Omental fat pad (tissue), 3 donors: ENCODE measurements at regions not wholly inside any gene's neighbourhood (a gene's known extent, or its start where the extent isn't known, plus 50 kb on each side); places are given as distances from the start of the nearest gene placed in this dataset.

ENCODE experiments used
- ATAC-seq: fragments of 150-250 bp; one replicate; pipeline ENCODE4 v1.9.1; 2016; ENCODE audit warnings: mild to moderate bottlenecking, moderate library complexity; ENCODE audit not compliant: low FRiP score
- DNase-seq: peaks from one replicate; pipeline ENCODE4 v3.0.0-alpha.2; 2019; ENCODE audit warnings: low spot score
- TF ChIP-seq, protein P1 (sequence below), 3 donors: fragments of 450-650 bp; IDR thresholded peaks; one replicate each; pipeline ENCODE4 v1.5.1; 2016 to 2017; ENCODE audit warnings: antibody characterized with exemption in 3 of 3, mild to moderate bottlenecking in 3 of 3, moderate library complexity in 2 of 3

- DNase-seq: no peak
- no peak for ATAC-seq
- TF ChIP-seq, protein P1, sequence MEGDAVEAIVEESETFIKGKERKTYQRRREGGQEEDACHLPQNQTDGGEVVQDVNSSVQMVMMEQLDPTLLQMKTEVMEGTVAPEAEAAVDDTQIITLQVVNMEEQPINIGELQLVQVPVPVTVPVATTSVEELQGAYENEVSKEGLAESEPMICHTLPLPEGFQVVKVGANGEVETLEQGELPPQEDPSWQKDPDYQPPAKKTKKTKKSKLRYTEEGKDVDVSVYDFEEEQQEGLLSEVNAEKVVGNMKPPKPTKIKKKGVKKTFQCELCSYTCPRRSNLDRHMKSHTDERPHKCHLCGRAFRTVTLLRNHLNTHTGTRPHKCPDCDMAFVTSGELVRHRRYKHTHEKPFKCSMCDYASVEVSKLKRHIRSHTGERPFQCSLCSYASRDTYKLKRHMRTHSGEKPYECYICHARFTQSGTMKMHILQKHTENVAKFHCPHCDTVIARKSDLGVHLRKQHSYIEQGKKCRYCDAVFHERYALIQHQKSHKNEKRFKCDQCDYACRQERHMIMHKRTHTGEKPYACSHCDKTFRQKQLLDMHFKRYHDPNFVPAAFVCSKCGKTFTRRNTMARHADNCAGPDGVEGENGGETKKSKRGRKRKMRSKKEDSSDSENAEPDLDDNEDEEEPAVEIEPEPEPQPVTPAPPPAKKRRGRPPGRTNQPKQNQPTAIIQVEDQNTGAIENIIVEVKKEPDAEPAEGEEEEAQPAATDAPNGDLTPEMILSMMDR (IDR thresholded peaks at IDR 0.05): no peak
Observed at GRCh38 chr12:27190761-27191160, 53.3 kb upstream of the STK38L start.

- no peak for ATAC-seq
- TF ChIP-seq, protein P1 (IDR thresholded peaks at IDR 0.05): no peak
- DNase-seq: no peak
Observed at GRCh38 chr12:27191531-27191930, 52.6 kb upstream of the STK38L start.

DNA sequence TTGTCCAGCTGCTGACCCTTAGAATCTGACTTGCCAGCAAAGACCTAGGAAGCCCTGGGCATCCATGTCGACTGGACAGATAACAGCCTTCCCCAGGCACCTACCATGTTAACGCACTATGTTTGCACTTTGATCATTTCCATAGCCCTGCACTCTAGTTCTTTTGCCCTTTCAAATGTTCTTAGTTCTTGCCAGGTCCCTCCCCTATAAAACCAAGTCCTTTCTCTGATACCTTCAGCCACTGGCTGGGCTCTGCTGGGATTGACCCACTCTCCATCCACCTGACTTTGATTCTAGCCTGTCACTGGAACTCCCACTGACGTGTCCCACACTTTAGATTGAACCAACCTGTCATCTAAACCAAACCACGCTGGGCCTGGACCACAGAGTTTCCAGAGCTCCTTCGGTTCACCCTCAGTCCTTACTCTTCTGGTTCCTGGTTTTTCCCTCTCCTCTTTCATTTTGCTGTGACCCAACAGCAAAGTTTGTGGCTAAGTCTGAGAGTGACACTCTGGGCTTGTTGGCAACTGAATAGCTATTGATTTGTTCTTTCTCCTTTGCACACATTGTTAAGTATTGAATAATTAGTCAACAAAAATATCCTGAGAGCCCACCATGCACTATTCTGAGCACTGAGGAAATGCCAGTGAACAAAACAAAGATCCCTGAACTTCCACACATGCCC, 51.8 kb upstream of the STK38L start:
- DNase-seq: no peak
- TF ChIP-seq, protein P1 (IDR thresholded peaks at IDR 0.05): no peak
- no peak for ATAC-seq

DNA sequence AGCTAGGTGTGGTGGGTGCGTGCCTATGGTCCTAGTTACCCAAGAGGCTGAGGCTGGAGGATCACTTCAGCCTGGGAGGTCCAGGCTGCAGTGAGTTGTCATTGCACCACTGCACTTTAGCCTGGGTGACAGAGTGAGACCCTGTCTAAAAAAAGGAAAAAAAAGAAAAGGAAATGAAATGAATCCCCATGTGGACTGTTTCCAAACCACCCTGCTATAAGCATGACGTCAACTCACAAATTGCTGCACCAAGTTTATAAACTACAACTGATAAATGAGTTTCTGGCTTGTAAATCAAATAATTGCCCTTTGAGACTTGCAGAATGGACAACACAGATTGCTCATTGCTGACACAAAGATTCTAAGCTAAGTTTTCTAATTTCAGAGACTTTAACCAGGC, 51.0 kb upstream of the STK38L start:
- ATAC-seq: no peak

DNA sequence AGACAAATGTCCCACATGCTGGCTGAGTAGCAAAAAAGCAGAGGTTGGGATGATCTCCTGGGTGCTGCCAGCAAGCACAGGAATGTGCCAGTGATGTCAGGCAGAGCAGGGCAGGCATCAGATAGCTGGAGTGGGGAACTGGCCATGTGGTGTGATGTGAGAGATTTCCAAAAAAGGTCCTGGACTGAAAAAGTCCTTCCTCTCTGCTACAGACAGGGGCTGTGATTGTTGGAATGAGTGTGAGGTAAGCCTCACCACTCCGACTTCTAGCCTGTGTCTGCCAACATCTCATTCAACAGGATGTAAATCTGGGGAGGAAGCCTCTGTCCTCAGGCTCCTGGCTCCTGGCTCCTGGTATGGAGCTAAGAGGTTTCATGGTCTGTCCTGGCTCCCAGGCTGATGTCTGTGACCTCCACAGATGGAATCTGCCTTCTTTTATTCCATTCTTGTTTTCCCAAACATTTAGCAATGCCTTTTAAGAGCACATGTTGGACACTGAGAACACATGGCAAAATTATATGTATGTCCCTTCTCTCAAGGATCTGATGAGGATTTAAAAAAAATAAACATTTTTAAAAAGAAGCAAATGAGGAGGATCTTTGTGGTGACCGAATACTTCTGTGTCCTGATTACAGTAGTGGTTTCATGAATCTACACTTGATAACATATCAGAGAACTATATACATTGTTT, 50.1 kb upstream of the STK38L start:
- ATAC-seq (no peak), DNase-seq (no peak)
- TF ChIP-seq, protein P1 (IDR thresholded peaks at IDR 0.05): no peak

More for the DNA sequence above, 51.0 kb upstream of the STK38L start:
- DNase-seq: no peak
- TF ChIP-seq, protein P1 (IDR thresholded peaks at IDR 0.05): no peak
